Occipital lobe (tissue), 1 donor: ENCODE measurements at regions not wholly inside any gene's neighbourhood (a gene's known extent, or its start where the extent isn't known, plus 50 kb on each side); places are given as distances from the start of the nearest gene placed in this dataset.
"Not testable (repeated sequence)": the region's sequence is repeated elsewhere in the genome, so short reads cannot be mapped to it uniquely, and the experiment has no call there.

Experiments
- DNase-seq: peaks from one replicate; lab custom pipeline; 2025; lab: John Stamatoyannopoulos, UW

DNA sequence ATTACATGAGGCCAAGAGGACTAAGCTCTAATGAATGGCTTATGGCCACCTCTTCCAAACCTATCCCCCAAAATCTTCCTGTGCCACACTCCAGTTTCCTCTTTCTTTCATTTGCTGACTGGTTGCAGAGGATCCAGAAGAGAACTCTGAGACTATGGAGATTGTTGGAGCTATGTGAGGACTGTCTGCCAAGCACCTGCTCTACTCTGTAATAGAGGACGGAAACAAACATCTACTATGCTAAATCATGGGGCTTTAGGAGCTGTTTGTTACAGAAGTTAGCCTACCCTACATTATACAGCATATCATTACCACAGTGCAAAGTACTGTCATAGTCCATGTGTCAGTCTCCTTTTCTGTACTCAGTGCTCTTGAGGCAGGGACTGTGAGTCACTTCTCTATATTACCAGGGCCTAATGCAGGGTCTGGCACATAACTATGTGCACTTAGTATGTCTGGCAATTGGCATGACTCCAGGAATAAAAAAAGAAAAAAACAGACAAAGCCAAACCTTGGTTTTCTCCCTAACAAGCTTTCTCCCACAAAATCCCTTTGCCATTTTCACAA lies 95.1 kb downstream of the RPAP3 start:
- DNase-seq, result no peak

DNA sequence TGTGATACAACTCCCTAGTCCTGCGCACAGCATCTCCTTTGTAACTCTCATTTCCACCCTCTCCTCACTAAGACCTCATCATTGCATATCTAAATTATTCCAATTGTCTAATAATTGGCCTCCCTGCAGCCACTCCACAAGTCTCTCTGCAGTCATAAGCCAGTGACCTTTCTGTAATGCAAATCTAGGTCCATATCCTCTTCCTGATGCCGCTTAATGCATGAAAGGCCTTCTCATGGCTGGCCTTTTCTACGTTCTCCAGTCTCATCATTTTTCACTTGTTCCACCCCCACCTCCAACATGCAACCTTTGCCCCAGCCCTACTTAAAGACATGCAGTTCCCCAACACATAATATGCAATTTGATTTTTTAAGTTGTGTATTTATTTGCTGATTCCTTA lies 96.0 kb downstream of the RPAP3 start:
- no peak for DNase-seq

DNA sequence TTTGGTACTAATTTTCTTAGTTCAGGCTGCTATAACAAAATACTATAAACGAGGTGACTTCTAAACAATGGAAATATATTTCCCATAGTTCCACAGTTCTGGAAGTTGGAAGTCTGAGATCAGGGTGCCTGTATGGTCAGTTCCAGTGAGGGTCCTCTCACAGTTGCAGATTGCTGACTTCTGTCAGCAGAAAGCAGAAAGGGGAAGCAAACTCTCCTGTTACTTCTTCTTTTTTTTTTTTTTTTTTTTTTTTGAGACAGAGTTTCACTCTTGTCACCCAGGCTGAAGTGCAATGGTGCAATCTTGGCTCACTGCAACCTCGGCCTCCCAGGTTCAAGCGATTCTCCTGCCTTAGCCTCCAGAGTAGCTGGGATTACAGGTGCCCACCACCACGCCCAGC lies 97.2 kb downstream of the RPAP3 start:
- not testable (repeated sequence) for DNase-seq

DNA sequence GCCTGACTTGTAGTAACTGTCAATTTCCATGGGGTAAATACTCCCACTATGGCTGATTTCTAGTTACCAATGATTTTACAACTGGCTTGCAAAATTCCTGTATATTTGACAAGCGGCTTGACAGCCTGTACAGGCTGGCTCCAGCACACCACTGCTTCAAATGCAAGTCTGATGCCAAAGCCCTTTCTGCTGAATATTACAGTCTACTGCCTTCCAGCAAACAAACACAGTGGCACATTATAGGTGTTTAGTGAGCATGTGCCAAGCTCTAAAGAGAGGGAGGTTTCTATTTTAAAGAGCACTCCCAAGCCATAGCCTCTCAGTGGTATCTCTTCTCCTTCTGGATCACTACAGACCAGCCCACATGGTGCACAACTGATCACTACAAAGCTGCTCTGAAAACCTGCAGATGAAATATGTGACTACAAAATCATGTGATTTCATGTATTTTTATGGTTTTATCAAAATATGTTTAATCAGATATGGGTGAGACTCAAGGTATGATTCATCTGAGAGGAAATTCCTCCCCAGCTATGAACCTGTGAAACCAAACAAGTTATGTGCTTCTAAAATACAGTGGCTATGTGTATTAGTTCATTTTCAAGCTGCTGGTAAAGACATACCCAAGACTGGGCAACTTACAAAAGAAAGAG lies 101.5 kb downstream of the RPAP3 start:
- DNase-seq, result no peak

DNA sequence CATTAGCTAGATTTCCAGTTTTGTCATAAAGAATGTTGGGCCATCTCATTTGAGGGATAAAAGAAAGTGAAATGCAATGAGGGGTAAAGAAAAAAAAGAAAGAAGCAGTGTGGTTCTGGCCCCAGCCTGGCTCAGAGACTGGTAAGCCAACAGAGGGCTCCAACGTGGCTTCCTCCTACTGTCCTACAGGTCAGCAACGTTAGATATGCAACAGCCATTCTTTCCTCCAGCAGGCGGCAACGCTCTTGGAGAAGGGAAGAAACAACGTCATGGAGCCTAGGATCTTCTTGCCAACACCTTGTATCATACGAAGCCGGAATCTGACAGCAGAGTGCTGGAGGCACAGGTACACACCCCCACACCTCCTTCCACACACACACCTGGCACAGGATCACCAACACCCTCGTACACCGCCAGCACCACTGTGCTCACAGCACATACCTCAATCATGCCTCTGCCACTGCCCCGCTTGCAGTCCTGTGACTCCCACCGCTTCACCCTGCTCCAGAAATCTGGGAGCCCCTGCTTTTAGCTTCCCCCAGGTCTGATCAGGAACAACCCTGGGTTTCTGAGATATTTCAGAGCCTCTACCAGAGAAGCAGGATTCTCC lies 102.8 kb downstream of the RPAP3 start:
- no peak for DNase-seq

DNA sequence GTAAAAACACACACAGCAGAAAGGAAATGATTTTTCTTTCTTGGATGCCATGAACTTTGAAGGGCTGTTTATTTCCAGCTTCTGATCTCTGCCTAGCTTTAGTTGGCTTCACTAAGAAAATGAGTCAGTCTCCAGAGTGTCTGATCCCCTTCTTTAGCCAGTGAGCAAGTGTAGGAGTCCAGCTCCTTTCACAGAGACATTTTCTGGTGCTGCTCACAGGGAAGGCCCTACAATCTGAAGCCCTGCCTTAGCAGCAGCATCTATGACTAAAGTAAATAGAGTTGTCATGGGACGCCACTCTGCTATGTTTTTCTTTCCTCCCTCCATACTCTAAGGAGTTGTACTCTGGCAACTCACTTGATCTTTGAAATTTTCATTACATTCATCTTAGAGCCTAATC lies 103.5 kb downstream of the RPAP3 start:
- DNase-seq, result no peak

DNA sequence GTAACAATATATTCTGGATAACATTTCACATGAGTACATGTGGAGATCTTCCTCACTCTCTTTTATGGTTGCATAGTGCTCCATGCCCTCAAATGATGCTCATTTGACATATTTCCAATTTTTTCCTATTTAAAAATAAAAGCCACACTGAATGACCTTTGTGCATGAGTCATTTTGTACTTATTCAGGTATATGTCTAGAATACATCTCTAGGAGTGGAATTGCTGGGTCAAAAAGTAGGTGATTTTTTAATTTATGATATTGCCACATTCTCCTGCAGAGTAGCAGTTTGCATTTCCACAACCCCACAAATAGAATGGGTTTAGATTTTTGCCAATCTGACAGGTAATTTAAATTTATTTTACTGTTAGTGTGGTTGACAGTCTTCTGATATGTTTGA lies 104.8 kb downstream of the RPAP3 start:
- DNase-seq, result no peak

DNA sequence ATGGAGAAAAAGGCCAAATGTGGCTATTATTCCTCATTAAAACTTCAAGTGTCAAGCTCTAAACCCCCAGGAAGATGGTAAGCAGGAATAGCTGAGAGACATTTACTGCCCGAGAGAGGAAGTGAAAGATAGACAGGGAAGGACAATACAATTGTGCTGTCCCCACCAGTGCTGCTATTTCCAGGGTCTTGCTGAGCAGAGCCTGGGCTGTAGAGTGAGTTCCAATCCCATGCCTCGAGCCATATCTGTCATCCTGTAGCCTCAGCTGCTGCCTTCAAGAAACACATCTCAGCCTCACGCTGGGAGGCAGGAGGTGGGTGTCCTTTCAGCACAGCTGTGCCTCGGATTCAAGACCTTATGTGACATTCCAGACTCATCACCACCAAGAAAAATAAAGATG lies 114.0 kb downstream of the RPAP3 start:
- no peak for DNase-seq

DNA sequence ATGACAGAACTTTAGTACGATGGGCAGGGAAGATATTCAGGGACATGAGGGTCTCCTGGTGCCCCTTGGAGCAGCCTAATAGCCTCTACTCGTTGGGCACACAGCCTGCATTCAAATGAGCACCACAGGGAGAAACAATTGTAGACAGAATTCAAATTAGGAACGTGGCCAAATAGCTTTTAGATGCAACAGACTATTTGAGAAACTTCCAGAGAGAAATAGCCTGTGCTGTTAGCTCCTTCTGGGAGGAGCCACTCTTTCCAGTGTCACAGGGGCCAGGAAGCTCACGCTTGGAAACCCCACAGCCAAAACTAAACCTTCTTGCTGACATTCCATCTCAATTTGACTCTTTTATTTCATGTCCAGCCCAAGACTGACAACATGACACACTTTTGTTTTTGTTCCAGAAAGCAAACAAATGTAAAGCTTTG lies 114.5 kb downstream of the RPAP3 start:
- DNase-seq, result no peak

DNA sequence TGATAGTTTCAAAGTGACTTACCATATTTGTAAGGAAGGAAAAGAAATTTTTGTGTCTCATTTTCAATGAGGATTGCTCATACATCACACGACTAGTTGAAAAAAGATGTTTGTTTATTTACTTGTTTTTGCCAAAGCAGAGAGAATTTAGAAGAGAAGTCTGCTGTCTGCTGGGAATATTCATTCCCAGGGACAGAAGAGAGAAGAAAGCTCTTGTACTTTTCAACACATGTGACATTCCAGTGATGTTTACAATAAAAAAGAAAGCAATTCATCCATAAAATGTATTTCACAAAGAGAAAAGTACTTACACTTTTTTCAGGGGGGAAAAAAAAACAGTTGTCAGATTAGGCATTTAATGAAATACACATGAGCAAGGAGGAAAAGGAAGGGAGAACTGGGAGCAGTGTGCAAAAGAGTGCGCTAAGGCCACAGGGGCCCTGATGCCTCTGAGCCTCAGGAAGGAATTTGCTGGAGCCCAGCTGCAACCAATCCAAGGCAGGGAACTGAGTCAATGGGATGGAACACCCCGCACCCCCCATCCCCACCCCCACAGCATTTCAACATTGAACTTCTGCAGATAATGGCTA lies 115.0 kb downstream of the RPAP3 start:
- DNase-seq, result no peak

DNA sequence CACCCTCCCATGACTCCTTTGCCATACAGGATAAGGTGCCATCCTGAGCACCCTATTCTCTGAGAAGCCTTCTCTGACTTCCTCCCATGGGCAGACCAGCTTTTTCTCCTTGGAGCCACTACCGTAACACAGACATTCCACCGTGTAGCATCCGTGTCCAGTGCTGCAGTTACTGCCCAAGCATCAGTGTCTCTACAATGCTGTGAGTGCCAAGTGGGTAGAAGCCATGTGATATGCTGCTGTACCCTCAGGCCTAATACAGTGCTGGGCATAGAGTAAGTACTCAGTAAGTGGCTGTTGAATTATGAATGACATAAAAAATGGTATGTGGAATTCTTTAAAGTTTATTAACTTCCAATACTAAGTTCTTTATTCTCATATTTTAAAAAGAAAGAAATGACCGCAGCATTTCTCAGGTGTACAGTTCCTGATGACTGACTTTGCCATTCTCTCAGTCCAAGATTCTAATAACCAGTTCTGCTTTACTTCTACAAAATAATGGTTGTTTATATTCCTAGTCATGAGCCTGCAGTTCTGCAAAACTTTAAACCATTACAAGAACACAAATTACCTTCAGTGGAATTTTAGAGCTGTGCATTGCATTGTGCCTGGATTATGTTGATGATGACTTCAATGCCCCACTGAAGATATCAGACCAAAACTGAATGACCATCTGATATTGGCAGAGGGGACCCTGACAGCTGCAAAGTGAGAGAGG lies 118.7 kb downstream of the RPAP3 start:
- no peak for DNase-seq

DNA sequence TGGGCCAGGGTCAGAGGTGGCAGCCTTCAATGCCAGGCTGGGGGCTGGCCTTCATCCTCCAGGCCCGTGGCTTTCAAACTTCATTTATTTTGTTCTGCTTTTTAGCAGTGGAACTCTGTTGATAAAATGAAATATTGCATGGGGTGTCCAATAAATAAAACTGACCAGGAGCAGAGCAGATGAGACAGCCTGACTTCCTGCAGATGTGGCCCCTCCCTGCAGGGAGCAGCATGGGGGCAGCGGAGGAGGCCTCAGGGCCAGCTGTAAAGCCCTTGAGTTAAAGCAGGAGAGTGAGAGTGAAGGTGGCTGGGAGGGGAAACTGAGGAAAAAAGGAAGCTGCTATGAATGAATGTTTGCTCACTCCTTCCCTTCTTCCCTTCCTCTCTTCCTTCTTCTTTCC lies 120.3 kb downstream of the RPAP3 start:
- DNase-seq, result no peak

DNA sequence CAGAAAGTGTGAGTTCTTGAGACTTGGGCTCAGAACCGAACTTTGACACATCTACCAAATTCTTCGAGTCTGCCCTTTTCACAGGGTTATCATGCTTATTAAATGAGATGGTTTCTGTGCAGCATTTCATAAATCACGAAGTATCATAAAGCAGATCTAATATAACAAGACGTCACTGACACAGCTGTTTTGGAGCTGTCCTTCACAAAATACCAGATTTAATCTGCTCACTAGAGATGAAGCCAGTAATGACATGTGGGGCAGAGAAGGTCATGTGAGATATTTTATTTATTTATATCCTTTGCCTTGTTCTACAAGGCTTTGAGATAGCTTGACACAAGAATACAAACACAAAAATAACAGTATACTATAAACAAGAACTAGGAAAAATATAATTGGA lies 127.0 kb downstream of the RPAP3 start:
- no peak for DNase-seq

DNA sequence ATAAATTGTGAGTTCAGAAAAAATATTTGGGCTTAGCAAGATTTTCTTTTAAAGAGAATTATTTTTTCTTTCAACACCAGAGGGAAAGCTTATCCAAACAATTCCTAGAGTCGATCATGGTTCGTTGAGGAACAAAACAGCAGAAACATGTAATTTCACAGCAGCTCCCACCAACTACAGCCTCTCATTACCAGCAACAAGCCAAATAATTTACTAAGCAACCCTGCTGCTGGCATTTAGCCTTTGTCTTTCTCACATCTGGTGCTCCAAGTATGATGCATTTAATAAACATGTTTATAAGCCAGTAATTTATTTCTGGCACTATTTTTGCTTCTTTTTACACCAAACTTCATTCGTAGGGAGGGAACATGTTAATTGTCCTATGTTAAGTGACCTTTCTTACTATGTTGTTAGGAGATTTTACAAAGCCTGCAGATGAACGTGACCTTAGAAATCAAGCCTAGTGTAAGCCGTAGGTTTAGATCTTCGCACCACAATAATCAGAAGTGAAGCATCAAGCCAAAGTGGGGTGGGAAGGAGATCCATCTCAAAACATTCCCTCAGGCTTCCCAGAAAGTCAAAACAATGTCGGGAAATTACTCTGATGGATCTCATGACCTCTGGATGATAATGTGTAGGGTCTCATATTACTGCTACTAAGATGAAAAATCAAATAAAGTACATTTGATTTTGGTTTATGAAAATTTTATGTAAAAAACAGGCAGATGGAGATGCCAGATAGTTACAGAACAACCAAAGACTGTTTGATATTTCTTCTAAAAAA lies 128.4 kb downstream of the RPAP3 start:
- no peak for DNase-seq

DNA sequence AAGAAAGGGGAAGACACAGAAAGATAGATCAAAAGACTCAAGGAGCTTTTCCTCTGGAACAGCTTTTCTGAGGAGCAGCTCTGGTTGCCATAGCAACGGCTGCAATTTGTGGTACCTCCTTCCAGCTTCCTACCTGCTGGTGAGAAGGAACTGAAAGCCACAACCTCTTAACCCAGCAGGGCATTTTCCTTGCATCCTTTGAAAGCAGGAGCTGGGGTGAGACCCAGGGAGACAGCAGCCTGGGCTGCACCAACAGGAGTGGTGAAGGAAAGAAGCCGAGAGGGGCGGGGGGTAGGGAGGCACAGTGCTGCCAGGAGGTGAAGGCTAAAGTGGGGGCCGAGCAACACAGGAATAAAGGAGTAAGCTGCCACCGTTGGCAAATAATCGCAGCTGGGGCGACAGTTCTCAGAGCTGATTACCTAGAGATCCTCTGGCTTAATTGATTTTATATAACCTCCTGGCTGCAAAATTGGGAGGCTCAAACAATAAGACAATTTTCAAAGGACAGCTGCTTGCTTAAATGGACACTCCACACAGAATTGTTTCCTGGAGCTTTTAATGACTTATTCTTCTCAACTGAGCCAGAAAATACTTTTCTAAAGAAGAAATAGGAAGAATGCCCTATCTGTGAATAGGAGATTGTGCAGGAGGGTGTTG lies 129.4 kb downstream of the RPAP3 start:
- DNase-seq, result peak; percentile 21

DNA sequence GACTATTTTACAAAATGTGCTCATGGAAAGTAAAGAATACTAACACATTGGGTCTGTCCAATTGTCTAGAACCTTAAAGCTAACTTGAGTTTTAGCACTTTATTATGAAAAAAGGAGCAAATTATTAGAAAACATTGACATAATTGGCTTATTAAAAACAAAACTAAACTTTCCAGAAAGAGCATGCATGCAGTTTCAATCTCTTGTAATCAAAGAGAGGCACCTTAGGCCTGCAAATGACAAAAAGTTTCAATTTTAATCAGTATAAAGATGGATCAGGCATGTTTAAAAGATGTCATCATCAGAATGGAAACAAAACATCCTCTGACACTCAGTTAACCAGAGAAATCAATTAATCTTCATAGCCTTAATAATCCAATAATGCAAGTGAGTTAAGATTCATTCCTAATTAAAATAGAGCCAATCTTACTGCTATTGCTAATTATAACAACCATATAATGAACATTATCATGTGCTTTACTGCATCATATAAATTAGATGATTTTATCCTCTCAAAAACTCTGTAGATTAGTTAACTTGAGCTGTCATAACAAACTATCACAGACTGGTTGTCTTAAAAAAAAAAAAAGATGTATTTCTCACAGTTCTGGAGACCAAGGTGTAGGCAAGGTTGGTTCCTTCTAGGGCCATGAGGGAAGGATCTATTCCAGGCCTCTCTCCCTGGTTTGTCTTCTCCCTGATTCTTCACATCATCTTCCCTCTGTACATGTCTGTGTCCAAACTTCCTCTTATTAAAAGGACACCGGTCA lies 131.4 kb downstream of the RPAP3 start:
- DNase-seq, result no peak

DNA sequence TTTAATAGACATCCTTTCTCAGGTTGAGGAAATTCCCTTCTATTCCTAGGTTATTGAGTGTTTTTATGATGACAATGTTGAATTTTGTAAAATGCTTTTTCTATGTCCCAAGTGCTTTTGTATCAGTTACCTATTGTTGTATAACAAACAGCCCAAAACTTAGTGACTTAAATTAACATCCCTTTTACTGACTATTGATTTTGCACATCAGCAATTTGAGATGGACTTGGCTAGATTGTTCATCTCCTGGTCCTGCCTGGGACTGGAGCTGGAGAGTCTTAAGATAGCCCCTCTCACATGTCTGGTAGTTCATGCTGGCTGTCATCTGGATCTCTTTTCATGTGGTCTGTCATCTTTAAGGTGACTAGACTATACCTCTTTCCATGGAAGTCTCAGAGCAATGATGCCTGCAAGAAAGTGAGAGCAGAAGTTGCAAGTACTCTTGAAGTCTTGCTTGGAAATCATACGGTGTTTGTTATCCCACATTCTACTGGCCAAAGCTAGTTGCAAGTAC lies 132.6 kb downstream of the RPAP3 start:
- DNase-seq, result no peak

DNA sequence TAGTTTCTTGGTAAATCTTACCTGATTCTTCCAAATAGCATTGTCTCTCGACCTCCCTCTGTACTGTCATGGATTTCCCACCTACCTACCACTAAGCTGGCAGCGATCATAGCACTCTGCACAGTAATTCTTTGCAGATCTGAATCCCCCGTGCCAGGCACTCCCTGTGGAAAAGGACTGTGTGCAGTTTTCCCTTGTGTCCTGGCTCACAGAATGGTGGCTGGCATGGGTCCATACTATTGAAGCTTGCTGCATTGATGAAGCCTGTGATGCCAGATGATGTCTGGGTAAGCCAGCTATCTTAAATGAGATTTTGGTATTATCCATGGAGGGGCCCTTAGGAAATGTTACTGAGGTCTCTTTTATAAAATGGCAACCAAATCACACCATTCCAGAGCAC lies 135.7 kb downstream of the RPAP3 start:
- DNase-seq, result no peak

DNA sequence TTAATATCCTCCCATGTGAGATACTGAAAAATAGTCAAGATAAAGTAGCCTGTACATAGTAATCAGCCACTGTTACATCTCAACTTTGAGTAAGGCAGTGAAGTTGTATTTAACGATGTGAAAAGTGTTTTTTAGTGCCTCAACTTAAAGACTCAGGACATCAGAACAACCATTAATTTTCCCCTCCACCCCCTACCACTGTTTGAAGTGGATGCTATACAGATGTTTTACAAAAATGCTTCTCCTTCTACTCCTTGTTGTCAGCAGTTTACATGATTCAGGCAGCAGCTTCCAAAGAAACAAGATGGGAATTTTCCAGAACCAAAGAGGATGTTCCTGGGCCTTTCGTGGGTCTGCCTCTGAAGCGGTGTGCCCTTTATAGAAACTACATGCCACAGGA lies 143.6 kb downstream of the RPAP3 start:
- DNase-seq, result no peak

DNA sequence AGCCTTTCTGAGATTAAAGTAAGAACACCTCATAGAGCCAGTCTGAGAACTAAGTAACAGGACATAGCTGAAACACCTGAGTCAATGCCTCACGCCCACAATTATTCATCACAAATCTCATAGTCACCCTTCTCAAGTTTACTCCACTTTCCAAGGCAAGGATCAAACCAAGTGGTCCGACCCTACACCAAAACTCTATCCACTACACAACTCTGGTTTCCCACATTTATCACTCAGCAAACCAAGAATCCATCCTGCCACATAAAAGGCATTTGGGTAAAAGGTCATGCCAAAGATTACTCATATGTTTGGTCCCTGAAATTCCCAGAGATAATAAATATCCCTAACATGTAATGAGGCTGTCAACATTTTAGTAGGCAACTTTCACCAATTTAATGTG lies 144.1 kb downstream of the RPAP3 start:
- DNase-seq, result no peak
